ENCODE measurements at regions not wholly inside any gene's neighbourhood (a gene's known extent, or its start where the extent isn't known, plus 50 kb on each side); places are given as distances from the start of the nearest gene placed in this dataset.

DNA sequence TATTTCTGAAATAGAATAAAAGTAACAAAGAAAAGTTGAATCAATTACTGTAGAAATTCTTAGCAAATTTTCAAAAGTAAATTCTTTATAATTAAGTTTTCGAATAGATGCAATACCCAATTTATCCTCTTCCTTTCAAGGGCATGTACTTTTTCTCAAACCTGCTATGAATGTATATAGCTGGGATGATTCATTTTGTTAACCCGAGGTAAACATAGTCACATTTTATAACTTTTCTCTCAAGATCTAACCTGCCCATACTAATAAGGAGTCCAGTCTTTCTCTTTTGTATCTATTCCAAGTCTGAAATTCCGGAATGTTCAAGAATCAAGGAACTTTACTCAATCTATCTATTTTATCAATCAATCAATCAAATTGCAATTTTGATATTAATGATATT is 1072.9 kb downstream of the REEP3 start:
- TF ChIP-seq, protein P1, sequence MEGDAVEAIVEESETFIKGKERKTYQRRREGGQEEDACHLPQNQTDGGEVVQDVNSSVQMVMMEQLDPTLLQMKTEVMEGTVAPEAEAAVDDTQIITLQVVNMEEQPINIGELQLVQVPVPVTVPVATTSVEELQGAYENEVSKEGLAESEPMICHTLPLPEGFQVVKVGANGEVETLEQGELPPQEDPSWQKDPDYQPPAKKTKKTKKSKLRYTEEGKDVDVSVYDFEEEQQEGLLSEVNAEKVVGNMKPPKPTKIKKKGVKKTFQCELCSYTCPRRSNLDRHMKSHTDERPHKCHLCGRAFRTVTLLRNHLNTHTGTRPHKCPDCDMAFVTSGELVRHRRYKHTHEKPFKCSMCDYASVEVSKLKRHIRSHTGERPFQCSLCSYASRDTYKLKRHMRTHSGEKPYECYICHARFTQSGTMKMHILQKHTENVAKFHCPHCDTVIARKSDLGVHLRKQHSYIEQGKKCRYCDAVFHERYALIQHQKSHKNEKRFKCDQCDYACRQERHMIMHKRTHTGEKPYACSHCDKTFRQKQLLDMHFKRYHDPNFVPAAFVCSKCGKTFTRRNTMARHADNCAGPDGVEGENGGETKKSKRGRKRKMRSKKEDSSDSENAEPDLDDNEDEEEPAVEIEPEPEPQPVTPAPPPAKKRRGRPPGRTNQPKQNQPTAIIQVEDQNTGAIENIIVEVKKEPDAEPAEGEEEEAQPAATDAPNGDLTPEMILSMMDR (conservative IDR thresholded peaks at IDR 0.05): no peak

DNA sequence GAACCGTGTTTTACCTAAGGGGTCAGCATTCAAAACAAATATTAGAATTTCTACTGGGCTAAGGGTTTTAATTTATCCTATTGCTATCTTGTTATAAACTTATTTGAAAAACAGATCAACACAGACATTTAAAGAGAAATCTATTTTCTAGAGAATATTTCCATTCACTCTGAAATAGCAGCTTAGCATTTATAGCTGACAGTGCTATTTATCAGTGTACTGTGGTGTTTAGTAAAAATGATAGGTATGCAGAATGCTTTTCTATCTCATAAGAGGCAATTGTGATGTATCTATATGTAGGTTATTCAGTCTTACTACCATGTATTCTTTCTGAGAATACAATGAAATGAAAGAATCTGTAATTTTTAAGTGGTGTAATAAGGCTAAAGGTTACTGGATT is 1077.4 kb downstream of the REEP3 start:
- TF ChIP-seq, protein P1 (conservative IDR thresholded peaks at IDR 0.05): no peak

More for the DNA sequence above, 1072.9 kb downstream of the REEP3 start:
- H3K27ac ChIP-seq: no peak overlapping the region

DNA sequence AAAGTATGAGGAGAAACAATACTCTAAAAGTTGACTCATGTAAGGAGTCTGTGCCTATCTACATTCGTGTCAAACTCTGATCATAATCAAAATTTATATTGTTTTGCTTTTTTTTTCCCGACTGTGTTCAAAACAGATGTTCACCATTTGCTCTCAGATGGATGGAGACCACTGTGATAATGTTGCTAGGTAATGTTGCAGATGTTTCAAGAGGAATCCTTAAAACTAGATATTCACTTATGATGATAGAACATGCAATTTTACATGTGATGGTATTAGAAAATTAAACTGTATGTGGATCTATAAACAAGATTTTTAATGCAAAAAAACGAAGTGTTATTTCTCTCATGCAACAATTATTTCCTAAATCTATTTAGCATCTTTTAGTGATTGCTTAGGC is 1080.1 kb downstream of the REEP3 start:
- TF ChIP-seq, protein P1 (conservative IDR thresholded peaks at IDR 0.05): no peak
- no peak overlapping the region for H3K27ac ChIP-seq

More for the DNA sequence above, 1077.4 kb downstream of the REEP3 start:
- no peak overlapping the region for H3K27ac ChIP-seq

DNA sequence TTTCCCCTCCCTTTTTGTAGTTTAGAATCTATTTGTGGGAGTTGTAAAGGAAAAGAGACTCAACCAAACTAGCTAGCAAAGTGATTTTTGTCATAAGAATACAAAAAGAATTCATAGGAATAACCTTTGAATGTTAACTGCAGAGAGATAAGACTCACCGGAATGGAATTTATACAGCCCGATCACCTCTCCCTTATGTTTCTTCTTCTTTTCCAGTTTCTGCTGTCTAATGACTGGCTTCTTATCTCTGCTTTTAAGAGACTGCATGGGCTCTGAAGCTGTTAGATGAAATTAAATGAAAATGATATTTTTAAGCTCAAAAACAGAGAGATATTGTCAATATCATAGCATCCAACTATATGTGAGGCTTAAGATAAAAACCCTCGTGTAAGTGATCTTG is 1095.9 kb downstream of the REEP3 start:
- H3K27ac ChIP-seq: no peak overlapping the region
- TF ChIP-seq, protein P1 (conservative IDR thresholded peaks at IDR 0.05): no peak

DNA sequence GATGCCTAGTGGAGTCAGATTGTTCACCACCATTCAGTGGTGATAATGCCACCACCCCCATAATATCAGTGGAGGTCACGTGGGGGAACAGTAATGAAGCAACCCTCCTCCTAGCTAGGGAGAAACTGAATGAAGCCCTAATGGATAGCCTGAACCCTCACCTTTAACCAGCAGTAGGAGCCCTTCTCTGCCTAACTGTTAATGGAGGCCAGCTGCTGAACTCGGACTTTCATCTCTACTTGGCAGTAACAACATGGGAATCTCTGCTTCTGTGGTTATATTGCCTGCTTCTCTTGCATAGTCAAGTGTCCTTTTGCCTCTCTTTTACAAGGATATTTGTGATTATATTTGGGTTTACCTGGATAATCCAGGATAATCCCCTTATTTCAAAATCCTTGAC is 1097.9 kb downstream of the REEP3 start:
- H3K27ac ChIP-seq: no peak overlapping the region
- TF ChIP-seq, protein P1 (conservative IDR thresholded peaks at IDR 0.05): no peak

DNA sequence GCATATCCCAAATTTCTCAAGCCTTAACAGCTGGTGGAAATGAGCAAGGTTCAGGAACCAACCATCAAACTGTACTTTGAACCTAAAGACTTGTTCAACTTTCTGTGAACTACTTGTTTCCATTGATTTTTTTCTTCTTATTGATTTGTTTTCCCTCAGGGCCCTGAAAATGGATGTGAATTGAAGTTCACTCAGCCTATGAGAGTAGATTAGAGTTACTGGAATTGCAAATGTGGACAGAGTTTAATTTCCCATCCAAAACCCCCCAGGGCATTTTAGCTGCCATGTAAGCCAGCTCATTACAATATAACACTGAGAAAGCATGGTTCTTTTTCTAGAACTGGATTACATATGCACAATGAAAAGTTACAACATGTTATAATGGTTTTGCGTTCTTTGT is 1105.7 kb downstream of the REEP3 start:
- no peak overlapping the region for H3K27ac ChIP-seq
- TF ChIP-seq, protein P1 (conservative IDR thresholded peaks at IDR 0.05): no peak

DNA sequence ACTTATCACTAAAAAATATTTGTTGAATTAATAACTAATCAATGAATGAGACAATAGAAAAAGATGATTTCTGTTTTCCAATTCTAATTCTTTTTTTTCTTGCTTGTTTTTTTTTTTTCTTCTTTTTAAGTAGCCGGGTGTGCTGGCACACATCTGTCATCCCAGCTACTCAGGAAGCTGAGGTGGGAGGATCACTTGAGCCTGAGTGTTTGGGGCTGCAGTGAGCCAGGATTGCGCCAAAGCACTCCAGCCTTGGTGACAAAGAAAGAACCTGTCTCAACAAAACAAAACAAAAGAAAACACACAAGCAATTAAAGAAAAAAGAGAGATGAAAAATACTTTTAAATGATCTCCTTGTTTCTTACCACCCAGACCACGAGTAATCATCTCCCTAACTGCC is 1109.3 kb downstream of the REEP3 start:
- TF ChIP-seq, protein P1 (conservative IDR thresholded peaks at IDR 0.05): no peak
- no peak overlapping the region for H3K27ac ChIP-seq

DNA sequence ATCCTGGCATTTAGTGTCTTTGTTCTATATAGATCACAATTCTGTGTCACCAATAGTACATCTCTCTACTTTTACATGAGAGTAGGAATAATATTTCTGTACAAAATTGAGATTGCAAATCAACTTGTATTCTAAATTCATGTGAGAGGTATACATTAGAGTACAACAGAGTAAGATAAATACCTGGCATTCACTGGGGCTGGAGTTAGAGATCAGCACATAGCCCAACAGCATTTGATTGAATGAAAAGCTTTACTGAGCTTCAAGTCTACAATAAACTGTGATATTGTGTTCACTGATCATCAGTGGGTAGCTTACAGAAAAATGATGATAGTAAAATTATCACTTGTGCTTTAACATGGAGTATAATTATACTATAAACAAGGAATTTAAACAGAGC is 1114.7 kb downstream of the REEP3 start:
- H3K27ac ChIP-seq: no peak overlapping the region
- TF ChIP-seq, protein P1 (conservative IDR thresholded peaks at IDR 0.05): no peak
